Right lobe of liver (tissue), 4 donors: ENCODE measurements at regions not wholly inside any gene's neighbourhood (a gene's known extent, or its start where the extent isn't known, plus 50 kb on each side); places are given as distances from the start of the nearest gene placed in this dataset.
"Not testable (repeated sequence)": the region's sequence is repeated elsewhere in the genome, so short reads cannot be mapped to it uniquely, and the experiment has no call there.

Source experiments
- POLR2A ChIP-seq: fragments of 450-650 bp; IDR thresholded peaks from one replicate; pipeline ENCODE4 v1.6.1; 2017; ENCODE audit warnings: antibody characterized with exemption, mild to moderate bottlenecking
- TF ChIP-seq, protein P1 (sequence below), 4 donors: fragments of 200-600 bp in 3 of 4; fragments of 450-650 bp in 1 of 4; IDR thresholded peaks; one replicate each; pipeline versions ENCODE4 v1.5.1 to v1.8.0; 2016 to 2022; ENCODE audit warnings: antibody characterized with exemption in 4 of 4, mild to moderate bottlenecking in 2 of 4
- donor health status: DM: no; HTN: no; CAD: no.
- donor health status: DM: no; HTN: no; CAD: no.
- donor health status: DM: no; HTN: yes; CAD: no.

DNA sequence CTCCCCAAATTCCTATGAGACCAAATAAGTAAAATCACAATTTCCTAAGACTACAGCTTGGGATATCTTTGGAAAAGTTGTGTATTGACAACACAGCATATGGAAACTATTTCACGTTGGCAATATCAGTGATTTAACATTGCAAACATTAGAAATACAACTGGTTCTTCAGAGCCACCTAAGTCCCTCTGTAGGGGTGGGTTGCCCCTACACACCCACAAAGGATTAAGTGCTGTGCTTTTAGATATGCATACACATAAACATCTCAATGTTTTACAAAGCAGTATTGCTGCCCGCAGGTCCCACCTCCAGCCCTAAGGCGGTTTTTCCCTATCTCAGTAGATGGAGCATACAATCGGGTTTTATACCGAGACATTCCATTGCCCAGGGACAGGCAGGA is 66.0 kb upstream of the DEFB108B start:
- not testable (repeated sequence) for TF ChIP-seq POLR2A
- TF ChIP-seq, protein P1, sequence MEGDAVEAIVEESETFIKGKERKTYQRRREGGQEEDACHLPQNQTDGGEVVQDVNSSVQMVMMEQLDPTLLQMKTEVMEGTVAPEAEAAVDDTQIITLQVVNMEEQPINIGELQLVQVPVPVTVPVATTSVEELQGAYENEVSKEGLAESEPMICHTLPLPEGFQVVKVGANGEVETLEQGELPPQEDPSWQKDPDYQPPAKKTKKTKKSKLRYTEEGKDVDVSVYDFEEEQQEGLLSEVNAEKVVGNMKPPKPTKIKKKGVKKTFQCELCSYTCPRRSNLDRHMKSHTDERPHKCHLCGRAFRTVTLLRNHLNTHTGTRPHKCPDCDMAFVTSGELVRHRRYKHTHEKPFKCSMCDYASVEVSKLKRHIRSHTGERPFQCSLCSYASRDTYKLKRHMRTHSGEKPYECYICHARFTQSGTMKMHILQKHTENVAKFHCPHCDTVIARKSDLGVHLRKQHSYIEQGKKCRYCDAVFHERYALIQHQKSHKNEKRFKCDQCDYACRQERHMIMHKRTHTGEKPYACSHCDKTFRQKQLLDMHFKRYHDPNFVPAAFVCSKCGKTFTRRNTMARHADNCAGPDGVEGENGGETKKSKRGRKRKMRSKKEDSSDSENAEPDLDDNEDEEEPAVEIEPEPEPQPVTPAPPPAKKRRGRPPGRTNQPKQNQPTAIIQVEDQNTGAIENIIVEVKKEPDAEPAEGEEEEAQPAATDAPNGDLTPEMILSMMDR (IDR thresholded peaks at IDR 0.05) = not testable (repeated sequence)
